K562 (cell line): ENCODE measurements at regions not wholly inside any gene's neighbourhood (a gene's known extent, or its start where the extent isn't known, plus 50 kb on each side); places are given as distances from the start of the nearest gene placed in this dataset.

ENCODE experiments used
- ATAC-seq: fragments of 200-7000 bp; cut with Tn5 transposase; 3 replicates; pipeline ENCODE4 v1.9.1; 2020; ENCODE audit warnings: moderate library complexity
- BruUV-seq: library from RNA; stranded (reverse); fragments of 400-500 nt; replicated peaks from 2 replicates; lab custom pipeline; 2021; lab: Mats Ljungman, UMichigan
- CTCF ChIA-PET: fragments of 300-600 bp; formaldehyde crosslinking; extraction: SDS; loops from one replicate; lab custom pipeline; 2021; ENCODE audit warnings: low intra/inter-chr PET ratio; lab: Yijun Ruan, JAX
- POLR2A ChIA-PET: fragments of 300-600, 350-650 bp; sonication (Branson Sonifier 250); formaldehyde crosslinking; extraction: SDS; loops from one replicate; lab custom pipeline; 2021; ENCODE audit warnings: antibody characterized with exemption, inconsistent platforms; lab: Yijun Ruan, JAX
- DNase-seq, 4 experiments: peaks; one replicate each; pipeline versions ENCODE4 v3.0.0 to v3.0.0-alpha.2; 2011 to 2018; ENCODE audit warnings: low spot score in 3 of 4, mixed read lengths in 3 of 4; ENCODE audit errors: extremely low read depth in 1 of 4
- FAIRE-seq: peaks from 2 replicates; lab custom pipeline; 2011; peaks lifted over from hg19 to GRCh38; lab: Jason Lieb, UNC
- H2AFZ ChIP-seq: 2 replicates; pipeline ENCODE4 v1.6.0; 2011; ENCODE audit warnings: low read depth, low read length, control low read depth, inconsistent platforms
- H3K27ac ChIP-seq: fragments of 200-600 bp; 3 replicates; pipeline ENCODE4 v1.8.0; 2011; ENCODE audit warnings: low read depth, mild to moderate bottlenecking, control low read depth, inconsistent platforms, low read length, moderate library complexity, mixed read lengths; ENCODE audit errors: extremely low read depth
- H3K27me3 ChIP-seq, 2 experiments: fragments of 300-600 bp in 1 of 2; 2 replicates in 1 of 2; 3 replicates in 1 of 2; pipeline versions ENCODE4 v1.6.0 to v1.8.0; 2011; ENCODE audit warnings: inconsistent platforms in 2 of 2, low read length in 2 of 2, mild to moderate bottlenecking in 1 of 2, mixed read lengths in 1 of 2, moderate library complexity in 1 of 2; ENCODE audit not compliant: control insufficient read depth in 2 of 2, insufficient read depth in 2 of 2
- H3K36me3 ChIP-seq: fragments of 300-600 bp; 3 replicates; pipeline ENCODE4 v1.8.0; 2011; ENCODE audit warnings: mild to moderate bottlenecking, low read length, inconsistent platforms; ENCODE audit not compliant: control insufficient read depth, insufficient read depth
- H3K4me1 ChIP-seq, 2 experiments: fragments of 200-600 bp in 1 of 2; replicated peaks in 1 of 2; 2 replicates in 1 of 2; 3 replicates in 1 of 2; pipeline versions ENCODE4 v1.5.1 to v1.8.0; 2011; ENCODE audit warnings: inconsistent platforms in 2 of 2, low read length in 2 of 2, mild to moderate bottlenecking in 1 of 2, mixed read lengths in 1 of 2, moderate library complexity in 1 of 2; ENCODE audit not compliant: control insufficient read depth in 2 of 2, insufficient read depth in 2 of 2
- H3K4me2 ChIP-seq: 2 replicates; pipeline ENCODE4 v1.6.1; 2011; ENCODE audit warnings: low read length, control low read depth, inconsistent platforms, mixed read lengths; ENCODE audit not compliant: insufficient read depth
- H3K4me3 ChIP-seq: fragments of 200-600 bp; sonication (generic), shearing (Covaris generic); 2 replicates; pipeline ENCODE4 v1.5.1; 2016; ENCODE audit warnings: control low read depth, inconsistent platforms
- H3K79me2 ChIP-seq: fragments of 200-600 bp; 3 replicates; pipeline ENCODE4 v1.8.0; 2011; ENCODE audit warnings: low read length, inconsistent platforms; ENCODE audit not compliant: control insufficient read depth, insufficient read depth
- H3K9ac ChIP-seq, 2 experiments: 2 replicates each; pipeline versions ENCODE4 v1.6.0 to v1.6.1; 2011; ENCODE audit warnings: low read depth in 2 of 2, low read length in 2 of 2, control low read depth in 1 of 2, inconsistent platforms in 1 of 2, mild to moderate bottlenecking in 1 of 2, mixed read lengths in 1 of 2; ENCODE audit not compliant: insufficient read depth in 1 of 2
- H3K9me1 ChIP-seq: one replicate; pipeline ENCODE4 v1.6.0; 2011; ENCODE audit warnings: inconsistent platforms, mild to moderate bottlenecking, low read length, moderate library complexity; ENCODE audit not compliant: control insufficient read depth, insufficient read depth
- H3K9me3 ChIP-seq: replicated peaks from 2 replicates; pipeline ENCODE4 v1.5.1; 2011; ENCODE audit warnings: low read depth, low read length, inconsistent platforms; ENCODE audit not compliant: control insufficient read depth, insufficient read depth
- H4K20me1 ChIP-seq: replicated peaks from 2 replicates; pipeline ENCODE4 v1.6.1; 2011; ENCODE audit warnings: low read length, inconsistent platforms, mixed read lengths; ENCODE audit not compliant: control insufficient read depth, insufficient read depth
- EWSR1 ChIP-seq: fragments of 450-650 bp; IDR thresholded peaks from 2 replicates; pipeline ENCODE4 v1.6.1; 2018; ENCODE audit warnings: borderline replicate concordance, mild to moderate bottlenecking, low read depth, moderate library complexity; ENCODE audit not compliant: partially characterized antibody
- SAP30 ChIP-seq: fragments of 200-600 bp; sonication (generic); IDR thresholded peaks from 2 replicates; pipeline ENCODE4 v1.6.1; 2012; ENCODE audit warnings: borderline replicate concordance, low read depth, mild to moderate bottlenecking, moderate library complexity, low read length, control low read depth, inconsistent platforms; ENCODE audit not compliant: insufficient read depth, poor library complexity, severe bottlenecking
- TEAD1 ChIP-seq, 2 experiments: fragments of 450-650 bp in 1 of 2; sonication (generic) in 1 of 2; formaldehyde crosslinking; IDR thresholded peaks; 2 replicates each; pipeline versions ENCODE4 v1.4.0 to v1.8.0; 2020 to 2022; ENCODE audit warnings: mild to moderate bottlenecking in 2 of 2, missing genetic modification reagents in 1 of 2
- ZNF121 ChIP-seq: sonication (generic); formaldehyde crosslinking; conservative IDR thresholded peaks from 2 replicates; pipeline ENCODE4 v1.8.0; 2022; ENCODE audit warnings: missing genetic modification reagents
- ZNF277 ChIP-seq: fragments of 250-450 bp; sonication (Bioruptor Pico); IDR thresholded peaks from 2 replicates; pipeline ENCODE4 v1.8.0; 2022; ENCODE audit warnings: inconsistent platforms, mild to moderate bottlenecking, moderate library complexity, borderline replicate concordance
- WGBS: fragments of 100-300 bp; shearing (Covaris generic); methylation state at CpG from one replicate; pipeline ENCODE4 v1.1.6; 2016; ENCODE audit warnings: low coverage, mixed read lengths; ENCODE audit not compliant: insufficient coverage; ENCODE audit errors: missing lambda C conversion rate; 5-methylcytosine and 5-hydroxymethylcytosine counted together
- in situ Hi-C: fragments of 300-500 bp; cut with MboI; formaldehyde crosslinking; loops from 4 replicates; pipeline ENCODE4 v1.15.0; 2018; ENCODE audit warnings: inconsistent platforms, mixed read lengths
- intact Hi-C: fragments of 100-400 bp; cut with micrococcal nuclease; formaldehyde crosslinking; loops from 2 replicates; pipeline ENCODE4 v1.14.2; 2022
- TF ChIP-seq, protein P1 (sequence below), 2 experiments: fragments of 150-350 bp in 1 of 2; IDR thresholded peaks; 2 replicates each; pipeline ENCODE4 v1.6.1; 2012 to 2016; ENCODE audit warnings: low read depth in 2 of 2, low read length in 2 of 2, mild to moderate bottlenecking in 1 of 2, moderate library complexity in 1 of 2

- intact Hi-C loops: no loop called here
- DNase-seq (no peak), ATAC-seq (no peak), FAIRE-seq (no peak)
- Histone ChIP-seq H3K9me1 (no peaks in the 10 kb centered on the region), H3K36me3 (no peaks in the 10 kb centered on the region), H3K4me2 (no peak overlapping the region), H3K4me1 (no peaks in the 10 kb centered on the region), H4K20me1 (no peaks in the 10 kb centered on the region), H3K9ac (no peak overlapping the region), H3K27me3 (no peaks in the 10 kb centered on the region), H2AFZ (no peak overlapping the region), H3K9me3 (no peaks in the 10 kb centered on the region; the same call in 1 of the 2 replicates), H3K4me3 (no peak overlapping the region), H3K79me2 (no peaks in the 10 kb centered on the region), H3K27ac (no peak overlapping the region)
- ChIA-PET CTCF (no interaction called here), POLR2A (interaction anchor here (0.6 kb wide), 1 partner anchor 224 kb away, joined by 5 read pairs; no protein-coding TSS in a partner anchor)
- BruUV-seq: no TSS peak
- 3% methylated on average over 5 of the region's 5 CpGs for WGBS
- in situ Hi-C loops: no loop called here
- TF ChIP-seq, protein P1, sequence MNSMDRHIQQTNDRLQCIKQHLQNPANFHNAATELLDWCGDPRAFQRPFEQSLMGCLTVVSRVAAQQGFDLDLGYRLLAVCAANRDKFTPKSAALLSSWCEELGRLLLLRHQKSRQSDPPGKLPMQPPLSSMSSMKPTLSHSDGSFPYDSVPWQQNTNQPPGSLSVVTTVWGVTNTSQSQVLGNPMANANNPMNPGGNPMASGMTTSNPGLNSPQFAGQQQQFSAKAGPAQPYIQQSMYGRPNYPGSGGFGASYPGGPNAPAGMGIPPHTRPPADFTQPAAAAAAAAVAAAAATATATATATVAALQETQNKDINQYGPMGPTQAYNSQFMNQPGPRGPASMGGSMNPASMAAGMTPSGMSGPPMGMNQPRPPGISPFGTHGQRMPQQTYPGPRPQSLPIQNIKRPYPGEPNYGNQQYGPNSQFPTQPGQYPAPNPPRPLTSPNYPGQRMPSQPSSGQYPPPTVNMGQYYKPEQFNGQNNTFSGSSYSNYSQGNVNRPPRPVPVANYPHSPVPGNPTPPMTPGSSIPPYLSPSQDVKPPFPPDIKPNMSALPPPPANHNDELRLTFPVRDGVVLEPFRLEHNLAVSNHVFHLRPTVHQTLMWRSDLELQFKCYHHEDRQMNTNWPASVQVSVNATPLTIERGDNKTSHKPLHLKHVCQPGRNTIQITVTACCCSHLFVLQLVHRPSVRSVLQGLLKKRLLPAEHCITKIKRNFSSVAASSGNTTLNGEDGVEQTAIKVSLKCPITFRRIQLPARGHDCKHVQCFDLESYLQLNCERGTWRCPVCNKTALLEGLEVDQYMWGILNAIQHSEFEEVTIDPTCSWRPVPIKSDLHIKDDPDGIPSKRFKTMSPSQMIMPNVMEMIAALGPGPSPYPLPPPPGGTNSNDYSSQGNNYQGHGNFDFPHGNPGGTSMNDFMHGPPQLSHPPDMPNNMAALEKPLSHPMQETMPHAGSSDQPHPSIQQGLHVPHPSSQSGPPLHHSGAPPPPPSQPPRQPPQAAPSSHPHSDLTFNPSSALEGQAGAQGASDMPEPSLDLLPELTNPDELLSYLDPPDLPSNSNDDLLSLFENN (IDR thresholded peaks at IDR 0.05; ENCODE audit: low read depth in 2 of 2, low read length in 2 of 2): no peak
- TF ChIP-seq TEAD1 (CRISPR knock-in tag; IDR thresholded peaks at IDR 0.05): no peak
- no peak for TF ChIP-seq EWSR1
- TF ChIP-seq ZNF121: no peak
- TF ChIP-seq ZNF277 (CRISPR knock-in tag): no peak
- TF ChIP-seq SAP30: no peak
- TF ChIP-seq, all 486 proteins: peak for 0
Observed at GRCh38 chr5:29370248-29370647, 1823.2 kb upstream of the CDH6 start.
